ENCODE measurements at regions not wholly inside any gene's neighbourhood (a gene's known extent, or its start where the extent isn't known, plus 50 kb on each side); places are given as distances from the start of the nearest gene placed in this dataset.

DNA sequence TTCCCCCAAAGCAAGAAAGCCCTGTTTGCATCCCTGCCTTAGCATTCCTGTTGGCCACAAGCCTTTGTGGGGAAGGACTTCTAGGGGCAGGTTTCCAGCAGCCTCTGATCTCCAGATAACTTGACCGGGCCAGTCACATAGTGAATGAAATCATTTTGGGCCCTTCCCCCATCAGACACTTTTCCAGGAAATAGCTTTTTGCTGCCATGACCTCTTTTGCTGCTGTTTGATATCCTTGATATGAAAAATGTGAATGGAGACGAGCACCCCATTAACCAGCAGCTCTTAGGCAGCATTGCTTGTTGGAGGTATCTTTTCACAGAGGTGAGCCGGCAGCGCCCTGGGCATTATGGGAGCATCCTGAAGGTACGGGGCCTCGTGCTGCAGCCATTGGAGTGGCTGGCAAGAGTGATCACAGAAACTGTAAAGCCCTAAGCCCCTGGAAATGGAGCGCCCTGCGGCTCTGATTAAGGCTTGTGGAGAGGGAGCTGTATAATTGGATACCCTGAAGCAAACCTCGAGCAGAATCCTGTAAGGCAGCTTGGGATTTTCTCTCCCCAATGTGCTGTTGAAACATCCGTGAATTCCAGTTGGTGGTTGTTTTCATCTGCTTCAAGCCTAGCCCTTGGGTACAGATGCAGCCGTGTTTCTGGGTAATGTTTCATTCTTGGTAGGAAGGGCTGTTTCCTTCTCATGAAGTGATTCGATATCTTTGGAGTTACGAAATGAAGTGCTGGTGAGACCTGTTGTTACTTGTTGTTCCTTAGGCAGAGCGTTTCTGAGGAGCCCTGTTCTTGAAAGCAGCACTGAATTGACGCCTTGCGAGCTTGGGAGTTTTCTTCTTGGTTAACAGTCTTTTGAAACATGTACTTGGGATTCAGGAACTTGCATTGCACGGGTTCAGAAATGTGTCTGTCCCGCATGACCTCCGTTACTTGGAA is 179.0 kb downstream of the PTEN start:
- no peak for TF ChIP-seq CTCF (IDR thresholded peaks at IDR 0.05; ENCODE audit: insufficient read depth, low read depth, low read length, missing control alignments)
- no peak overlapping the region for H3K4me3 ChIP-seq (ENCODE audit: low read depth, low read length)
- DNase-seq (ENCODE audit: low read depth), result no peak

GRCh38 chr10:88045096-88045495 is 181.7 kb downstream of the PTEN start:
- H3K4me3 ChIP-seq (ENCODE audit: low read depth, low read length), result no peak overlapping the region
- TF ChIP-seq CTCF (IDR thresholded peaks at IDR 0.05; ENCODE audit: insufficient read depth, low read depth, low read length, missing control alignments), result no peak
- no peak for DNase-seq (ENCODE audit: low read depth)

- no peak overlapping the region for H3K4me3 ChIP-seq (ENCODE audit: low read depth, low read length)
- DNase-seq (ENCODE audit: low read depth), result no peak
- TF ChIP-seq CTCF (IDR thresholded peaks at IDR 0.05; ENCODE audit: insufficient read depth, low read depth, low read length, missing control alignments), result no peak
Observed at GRCh38 chr10:88045656-88046415, 182.4 kb downstream of the PTEN start.

GRCh38 chr10:88047579-88047978 is 184.2 kb downstream of the PTEN start:
- H3K4me3 ChIP-seq (ENCODE audit: low read depth, low read length), result no peak overlapping the region
- no peak for DNase-seq (ENCODE audit: low read depth)
- no peak for TF ChIP-seq CTCF (IDR thresholded peaks at IDR 0.05; ENCODE audit: insufficient read depth, low read depth, low read length, missing control alignments)

- no peak for DNase-seq (ENCODE audit: low read depth)
- TF ChIP-seq CTCF (IDR thresholded peaks at IDR 0.05; ENCODE audit: insufficient read depth, low read depth, low read length, missing control alignments), result no peak
- H3K4me3 ChIP-seq (ENCODE audit: low read depth, low read length), result no peak overlapping the region
Observed at GRCh38 chr10:88048312-88048711, 184.9 kb downstream of the PTEN start.

GRCh38 chr10:88049204-88049603 is 185.8 kb downstream of the PTEN start:
- no peak for DNase-seq (ENCODE audit: low read depth)
- no peak for TF ChIP-seq CTCF (IDR thresholded peaks at IDR 0.05; ENCODE audit: insufficient read depth, low read depth, low read length, missing control alignments)
- no peak overlapping the region for H3K4me3 ChIP-seq (ENCODE audit: low read depth, low read length)
